ELF-1 (cell line): ENCODE measurements at regions not wholly inside any gene's neighbourhood (a gene's known extent, or its start where the extent isn't known, plus 50 kb on each side); places are given as distances from the start of the nearest gene placed in this dataset.

Experiments used
- DNase-seq: peaks from one replicate; pipeline ENCODE4 v3.0.0-alpha.2; 2016; ENCODE audit warnings: low read depth, low spot score

GRCh38 chr4:141403782-141404181 lies 183.1 kb downstream of the ZNF330 start:
- DNase-seq = no peak

- no peak for DNase-seq
Observed at GRCh38 chr4:141406237-141406636, 185.5 kb downstream of the ZNF330 start.

GRCh38 chr4:141409556-141409955 lies 188.9 kb downstream of the ZNF330 start:
- DNase-seq = no peak

- no peak for DNase-seq
Observed at GRCh38 chr4:141410839-141411238, 190.1 kb downstream of the ZNF330 start.

- DNase-seq = no peak
Observed at GRCh38 chr4:141411936-141412335, 191.2 kb downstream of the ZNF330 start.

GRCh38 chr4:141413366-141413765 lies 192.7 kb downstream of the ZNF330 start:
- no peak for DNase-seq

- DNase-seq = no peak
Observed at GRCh38 chr4:141415651-141416050, 195.0 kb downstream of the ZNF330 start.

GRCh38 chr4:141416219-141416618 lies 195.5 kb downstream of the ZNF330 start:
- no peak for DNase-seq

GRCh38 chr4:141416677-141417363 lies 196.1 kb downstream of the ZNF330 start:
- DNase-seq = no peak

GRCh38 chr4:141417387-141417786 lies 196.7 kb downstream of the ZNF330 start:
- no peak for DNase-seq

- no peak for DNase-seq
Observed at GRCh38 chr4:141425124-141425523, 204.4 kb downstream of the ZNF330 start.

- DNase-seq = no peak
Observed at GRCh38 chr4:141427726-141428296, 207.1 kb downstream of the ZNF330 start.

GRCh38 chr4:141429933-141430332 lies 206.4 kb upstream of the IL15 start:
- no peak for DNase-seq

GRCh38 chr4:141430686-141431085 lies 205.7 kb upstream of the IL15 start:
- no peak for DNase-seq

GRCh38 chr4:141432000-141432712 lies 204.2 kb upstream of the IL15 start:
- DNase-seq = no peak

- no peak for DNase-seq
Observed at GRCh38 chr4:141435446-141436225, 200.7 kb upstream of the IL15 start.

- no peak for DNase-seq
Observed at GRCh38 chr4:141439223-141439622, 197.2 kb upstream of the IL15 start.

GRCh38 chr4:141447761-141448160 lies 188.6 kb upstream of the IL15 start:
- no peak for DNase-seq

GRCh38 chr4:141448490-141448889 lies 187.9 kb upstream of the IL15 start:
- no peak for DNase-seq

GRCh38 chr4:141449927-141450326 lies 186.5 kb upstream of the IL15 start:
- DNase-seq = no peak

- DNase-seq = no peak
Observed at GRCh38 chr4:141455651-141456050, 180.7 kb upstream of the IL15 start.

GRCh38 chr4:141457653-141458052 lies 178.7 kb upstream of the IL15 start:
- DNase-seq = no peak
